Epithelial cell of proximal tubule (primary cell): ENCODE measurements at regions not wholly inside any gene's neighbourhood (a gene's known extent, or its start where the extent isn't known, plus 50 kb on each side); places are given as distances from the start of the nearest gene placed in this dataset.
A peak's percentile ranks its signal among the peaks of the same experiment; 100 is the strongest.
"Not testable (repeated sequence)": the region's sequence is repeated elsewhere in the genome, so short reads cannot be mapped to it uniquely, and the experiment has no call there.

Experiments used
- DNase-seq: peaks from one replicate; pipeline ENCODE4 v3.0.0-alpha.2; 2011; ENCODE audit warnings: low read depth
- H3K4me3 ChIP-seq: 2 replicates; pipeline ENCODE4 v1.5.1; 2011; ENCODE audit warnings: low read depth, mild to moderate bottlenecking, low read length
- TF ChIP-seq, protein P1 (sequence below): conservative IDR thresholded peaks from 2 replicates; pipeline ENCODE4 v1.5.1; 2012; ENCODE audit warnings: low read depth, mild to moderate bottlenecking, low read length

DNA sequence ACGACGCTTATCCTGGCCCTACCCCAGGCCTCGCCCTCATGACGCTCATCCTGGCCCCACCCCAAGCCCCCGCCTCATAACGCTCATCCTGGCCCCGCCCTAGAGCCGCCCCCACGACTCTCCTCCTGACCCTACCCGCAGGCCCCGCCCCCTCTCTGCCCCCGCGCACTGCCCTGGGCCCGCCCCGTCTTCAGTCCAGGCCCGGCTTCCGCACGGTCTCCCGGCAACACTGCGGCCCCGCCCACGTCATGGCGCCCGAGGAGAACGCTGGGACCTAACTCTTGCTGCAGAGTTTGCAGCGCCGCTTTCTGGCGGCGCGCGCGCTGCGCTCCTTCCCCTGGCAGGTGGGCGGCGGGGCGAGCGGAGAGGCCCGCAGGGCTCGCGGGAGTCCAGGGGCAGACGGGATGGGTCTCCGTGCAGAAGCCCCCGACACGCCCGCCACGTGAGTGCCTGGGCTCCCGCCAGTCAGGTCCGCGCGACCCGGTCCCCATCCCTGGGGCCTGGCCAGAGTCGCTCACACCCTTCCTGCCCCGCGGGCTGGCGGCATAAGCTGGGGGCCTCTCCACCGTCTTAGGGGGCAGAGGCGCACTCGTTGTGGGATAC lies 52.5 kb upstream of the ROPN1B start:
- TF ChIP-seq, protein P1, sequence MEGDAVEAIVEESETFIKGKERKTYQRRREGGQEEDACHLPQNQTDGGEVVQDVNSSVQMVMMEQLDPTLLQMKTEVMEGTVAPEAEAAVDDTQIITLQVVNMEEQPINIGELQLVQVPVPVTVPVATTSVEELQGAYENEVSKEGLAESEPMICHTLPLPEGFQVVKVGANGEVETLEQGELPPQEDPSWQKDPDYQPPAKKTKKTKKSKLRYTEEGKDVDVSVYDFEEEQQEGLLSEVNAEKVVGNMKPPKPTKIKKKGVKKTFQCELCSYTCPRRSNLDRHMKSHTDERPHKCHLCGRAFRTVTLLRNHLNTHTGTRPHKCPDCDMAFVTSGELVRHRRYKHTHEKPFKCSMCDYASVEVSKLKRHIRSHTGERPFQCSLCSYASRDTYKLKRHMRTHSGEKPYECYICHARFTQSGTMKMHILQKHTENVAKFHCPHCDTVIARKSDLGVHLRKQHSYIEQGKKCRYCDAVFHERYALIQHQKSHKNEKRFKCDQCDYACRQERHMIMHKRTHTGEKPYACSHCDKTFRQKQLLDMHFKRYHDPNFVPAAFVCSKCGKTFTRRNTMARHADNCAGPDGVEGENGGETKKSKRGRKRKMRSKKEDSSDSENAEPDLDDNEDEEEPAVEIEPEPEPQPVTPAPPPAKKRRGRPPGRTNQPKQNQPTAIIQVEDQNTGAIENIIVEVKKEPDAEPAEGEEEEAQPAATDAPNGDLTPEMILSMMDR: peak; percentile 35
- H3K4me3 ChIP-seq: peak overlapping the region; percentile 74
- DNase-seq: peak; percentile 35

DNA sequence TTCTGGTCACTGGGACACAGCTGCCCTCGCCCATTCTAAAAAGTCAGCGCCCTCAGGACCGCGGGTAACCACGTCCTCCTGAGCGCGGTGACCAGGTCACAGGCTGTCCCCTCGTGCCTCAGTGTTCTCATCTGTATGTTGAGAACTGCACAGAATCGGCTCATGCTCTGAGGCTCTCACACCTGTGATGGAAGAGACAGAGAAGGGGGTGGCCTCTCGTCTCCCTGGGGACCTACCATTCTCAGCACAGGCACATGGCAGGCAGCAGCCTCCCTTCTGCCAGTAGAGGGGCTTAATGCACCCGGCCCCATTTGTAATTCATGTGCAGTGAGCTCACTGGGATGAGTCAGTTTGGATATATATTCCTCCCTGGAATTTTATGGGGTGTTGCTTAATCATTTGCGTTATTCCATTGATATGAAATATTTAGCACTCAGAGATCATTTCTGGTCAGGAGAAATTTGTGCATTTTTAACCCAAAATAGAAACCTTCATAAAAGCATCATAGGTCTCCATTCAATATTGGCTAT lies 51.9 kb upstream of the ROPN1B start:
- not testable (repeated sequence) for DNase-seq
- H3K4me3 ChIP-seq: peak overlapping the region; percentile 74

DNA sequence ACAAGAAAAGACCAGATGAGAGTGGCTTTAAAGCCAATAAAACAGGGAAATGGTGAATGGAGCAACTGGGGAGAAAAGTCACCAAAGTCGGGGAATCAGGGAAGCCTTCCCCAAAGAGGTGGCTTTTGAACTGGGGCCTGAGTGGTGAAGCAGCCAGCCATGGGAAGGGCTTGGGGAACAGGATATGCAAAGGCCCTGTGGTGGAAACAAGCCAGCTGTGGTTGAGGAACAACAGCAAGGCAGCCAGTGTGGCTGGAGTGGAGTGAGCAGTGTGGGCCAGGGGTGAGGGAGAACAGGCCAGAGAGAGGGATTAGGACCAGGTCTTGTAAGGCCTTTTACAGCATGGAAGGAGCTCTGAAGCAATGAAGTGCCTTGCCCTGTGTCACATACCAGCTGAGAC lies 51.0 kb upstream of the ROPN1B start:
- not testable (repeated sequence) for H3K4me3 ChIP-seq, DNase-seq

DNA sequence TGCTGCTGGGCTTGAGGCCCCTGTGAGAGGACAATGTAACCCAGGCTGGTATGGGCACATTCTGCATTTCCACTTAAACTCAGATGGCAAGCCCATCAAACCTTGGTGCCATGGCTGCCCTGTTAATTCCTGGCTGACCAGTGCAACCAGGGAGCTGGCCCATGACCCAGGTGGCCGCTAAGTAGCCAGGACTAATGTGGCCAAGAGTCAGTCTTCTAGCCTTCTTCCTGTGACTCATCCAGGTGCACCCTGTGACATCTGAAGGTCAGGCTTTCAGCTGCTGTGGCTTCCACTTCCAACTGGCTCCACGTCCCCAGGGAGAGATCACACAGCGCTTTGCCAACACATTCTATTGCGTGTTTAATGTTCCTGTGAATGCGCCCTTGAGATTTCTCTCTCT lies 50.5 kb upstream of the ROPN1B start:
- not testable (repeated sequence) for H3K4me3 ChIP-seq

DNA sequence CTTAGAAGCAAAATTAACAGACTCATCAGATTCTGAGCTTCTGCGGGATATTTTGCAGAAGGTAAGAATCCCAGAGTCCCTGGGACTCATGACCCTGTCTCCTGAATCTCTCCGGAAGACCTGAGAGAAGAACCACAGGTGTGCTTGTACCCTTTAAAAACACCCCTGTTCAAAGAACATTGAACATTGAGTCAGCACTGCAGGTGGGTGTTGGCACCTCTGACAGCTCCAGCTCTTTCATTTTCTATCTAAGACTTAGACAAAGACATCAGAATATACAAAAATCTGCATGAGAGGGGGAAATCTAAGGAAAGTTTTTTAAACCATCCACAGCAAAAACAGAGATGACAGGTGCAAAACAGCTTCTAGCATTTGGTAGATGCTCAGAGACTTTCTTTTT lies 50.1 kb upstream of the ROPN1B start:
- not testable (repeated sequence) for H3K4me3 ChIP-seq, DNase-seq

More for the DNA sequence above, 50.5 kb upstream of the ROPN1B start:
- DNase-seq: not testable (repeated sequence)
